Calu3 (cell line): ENCODE measurements at regions not wholly inside any gene's neighbourhood (a gene's known extent, or its start where the extent isn't known, plus 50 kb on each side); places are given as distances from the start of the nearest gene placed in this dataset.

Experiments
- BruUV-seq: library from RNA; stranded (reverse); fragments of 400-500 nt; replicated peaks from 2 replicates; lab custom pipeline; 2021; lab: Mats Ljungman, UMichigan
- CTCF ChIA-PET: fragments of 300-600 bp; sonication (Branson Sonifier 250); formaldehyde crosslinking; loops from one replicate; lab custom pipeline; 2022; ENCODE audit warnings: antibody characterized with exemption; lab: Charles Lee
- DNase-seq: peaks from one replicate; pipeline ENCODE4 v3.0.0; 2022
- H3K27ac Mint-ChIP-seq: one replicate; pipeline ENCODE4 v1.8.0; 2022; ENCODE audit warnings: mixed read lengths; ENCODE audit not compliant: unreplicated experiment
- H3K27me3 Mint-ChIP-seq: one replicate; pipeline ENCODE4 v1.8.0; 2022; ENCODE audit warnings: mixed read lengths; ENCODE audit not compliant: unreplicated experiment
- H3K36me3 Mint-ChIP-seq: one replicate; pipeline ENCODE4 v1.8.0; 2022; ENCODE audit warnings: mild to moderate bottlenecking, moderate library complexity, mixed read lengths; ENCODE audit not compliant: insufficient read depth, unreplicated experiment
- H3K4me1 Mint-ChIP-seq: one replicate; pipeline ENCODE4 v1.8.0; 2022; ENCODE audit warnings: mild to moderate bottlenecking, low read depth, mixed read lengths; ENCODE audit not compliant: unreplicated experiment
- H3K4me3 Mint-ChIP-seq: one replicate; pipeline ENCODE4 v1.8.0; 2022; ENCODE audit warnings: mild to moderate bottlenecking, low read depth, moderate library complexity, mixed read lengths; ENCODE audit not compliant: unreplicated experiment
- H3K9me3 Mint-ChIP-seq: one replicate; pipeline ENCODE4 v1.8.0; 2022; ENCODE audit warnings: low read depth, mixed read lengths; ENCODE audit not compliant: unreplicated experiment
- CTCF ChIP-seq: fragments of 200-600 bp; IDR thresholded peaks from one replicate; pipeline ENCODE4 v1.8.0; 2022; ENCODE audit warnings: antibody characterized with exemption; ENCODE audit not compliant: unreplicated experiment
- intact Hi-C: fragments of 100-400 bp; cut with micrococcal nuclease; formaldehyde crosslinking; loops from one replicate; pipeline ENCODE4 v1.10.0; 2022; ENCODE audit not compliant: unreplicated experiment

GRCh38 chr2:18456026-18456425 lies 104.4 kb downstream of the RDH14 start:
- Mint-ChIP-seq H3K36me3 (no peaks in the 10 kb centered on the region), H3K4me1 (no peaks in the 10 kb centered on the region), H3K4me3 (no peak overlapping the region), H3K27ac (no peak overlapping the region), H3K27me3 (peaks cover 70% of the 10 kb centered on the region), H3K9me3 (no peaks in the 10 kb centered on the region)
- DNase-seq = no peak
- TF ChIP-seq CTCF = no peak
- intact Hi-C loops = no loop called here
- CTCF ChIA-PET = no interaction called here
- BruUV-seq = no TSS peak

DNA sequence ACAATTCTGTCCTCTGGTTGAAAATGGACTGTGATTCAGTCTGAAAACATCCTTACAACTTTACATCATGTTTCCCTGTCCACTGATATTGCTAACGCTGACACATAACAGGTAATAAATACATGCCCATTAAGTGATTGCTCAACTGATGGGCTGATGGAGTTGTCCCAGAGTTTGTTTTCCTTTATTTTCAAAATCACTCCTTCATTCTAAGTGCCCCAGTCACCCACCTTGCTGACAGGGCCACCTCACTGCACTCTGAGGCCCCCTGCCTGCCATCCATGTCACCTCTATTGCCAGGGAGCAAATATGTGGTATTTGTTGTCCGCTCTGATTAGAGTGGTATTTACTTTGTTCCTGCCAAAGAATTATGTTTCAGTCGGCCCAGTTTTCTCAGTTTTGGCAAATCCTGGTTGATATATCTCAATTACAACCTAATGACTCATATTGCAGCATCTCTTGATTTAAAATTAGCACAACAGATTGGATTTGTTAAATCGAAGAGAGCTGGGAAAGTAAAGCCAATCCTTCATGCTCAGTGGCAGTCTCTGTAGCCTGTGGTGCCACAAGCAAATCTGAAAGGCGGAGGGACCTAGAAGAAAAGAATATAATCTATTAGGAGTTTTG lies 105.1 kb downstream of the RDH14 start:
- Mint-ChIP-seq H3K27me3 (peaks cover 63% of the 10 kb centered on the region), H3K9me3 (no peaks in the 10 kb centered on the region), H3K4me3 (no peak overlapping the region), H3K4me1 (no peaks in the 10 kb centered on the region), H3K36me3 (no peaks in the 10 kb centered on the region), H3K27ac (no peak overlapping the region)
- CTCF ChIA-PET = no interaction called here
- peak; percentile 21 for DNase-seq
- TF ChIP-seq CTCF = no peak
- intact Hi-C loops = no loop called here
- no TSS peak for BruUV-seq

- TF ChIP-seq CTCF = no peak
- intact Hi-C loops = no loop called here
- DNase-seq = no peak
- Mint-ChIP-seq H3K27ac (no peak overlapping the region), H3K4me3 (no peak overlapping the region), H3K36me3 (no peaks in the 10 kb centered on the region), H3K27me3 (peaks cover 57% of the 10 kb centered on the region), H3K4me1 (no peaks in the 10 kb centered on the region), H3K9me3 (no peaks in the 10 kb centered on the region)
- BruUV-seq = no TSS peak
- CTCF ChIA-PET = no interaction called here
Measured at GRCh38 chr2:18454692-18455235, 105.7 kb downstream of the RDH14 start.

DNA sequence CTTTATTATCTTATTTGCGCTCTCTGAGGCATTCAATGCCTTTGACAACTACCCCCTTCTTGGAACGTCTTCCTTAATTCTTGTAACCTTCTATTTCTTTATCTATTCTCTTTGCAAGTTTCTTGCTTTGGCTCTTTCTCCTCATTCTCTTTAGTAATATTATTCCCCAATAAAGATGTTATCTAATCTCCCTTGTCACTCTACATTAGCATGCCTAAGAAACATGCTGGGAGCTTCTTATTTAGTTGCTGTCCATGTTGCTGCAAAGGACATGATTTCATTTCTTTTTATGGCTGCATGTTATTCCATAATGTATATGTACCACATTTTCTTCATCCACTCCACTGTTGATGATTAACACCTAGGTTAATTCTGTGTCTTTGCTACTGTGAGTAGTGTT lies 113.7 kb downstream of the RDH14 start:
- CTCF ChIA-PET = no interaction called here
- Mint-ChIP-seq H3K27me3 (peaks cover 52% of the 10 kb centered on the region), H3K27ac (no peak overlapping the region), H3K4me1 (no peaks in the 10 kb centered on the region), H3K36me3 (no peaks in the 10 kb centered on the region), H3K4me3 (no peak overlapping the region), H3K9me3 (no peaks in the 10 kb centered on the region)
- no peak for TF ChIP-seq CTCF
- no peak for DNase-seq
- no TSS peak for BruUV-seq
- intact Hi-C loops = no loop called here
